ENCODE measurements at regions not wholly inside any gene's neighbourhood (a gene's known extent, or its start where the extent isn't known, plus 50 kb on each side); places are given as distances from the start of the nearest gene placed in this dataset.

- TF ChIP-seq CTCF (IDR thresholded peaks at IDR 0.05; ENCODE audit: control insufficient read depth, insufficient read depth, low read depth, low read length, missing control alignments): no peak
- no peak for DNase-seq (ENCODE audit: low read depth)
- no peak overlapping the region for H3K4me3 ChIP-seq (ENCODE audit: control insufficient read depth, low read depth, low read length)
Observed at GRCh38 chr5:10161778-10162177, 87.9 kb downstream of the ATPSCKMT start.

- H3K4me3 ChIP-seq (ENCODE audit: control insufficient read depth, low read depth, low read length): no peak overlapping the region
Observed at GRCh38 chr5:10160241-10160640, 89.4 kb downstream of the ATPSCKMT start.

GRCh38 chr5:10158886-10159285, 90.8 kb downstream of the ATPSCKMT start:
- no peak for TF ChIP-seq CTCF (IDR thresholded peaks at IDR 0.05; ENCODE audit: control insufficient read depth, insufficient read depth, low read depth, low read length, missing control alignments)
- no peak for DNase-seq (ENCODE audit: low read depth)

More at GRCh38 chr5:10160241-10160640, 89.4 kb downstream of the ATPSCKMT start:
- DNase-seq (ENCODE audit: low read depth): no peak
- TF ChIP-seq CTCF (IDR thresholded peaks at IDR 0.05; ENCODE audit: control insufficient read depth, insufficient read depth, low read depth, low read length, missing control alignments): no peak

GRCh38 chr5:10157085-10157669, 92.5 kb downstream of the ATPSCKMT start:
- DNase-seq (ENCODE audit: low read depth): no peak
- no peak overlapping the region for H3K4me3 ChIP-seq (ENCODE audit: control insufficient read depth, low read depth, low read length)
- no peak for TF ChIP-seq CTCF (IDR thresholded peaks at IDR 0.05; ENCODE audit: control insufficient read depth, insufficient read depth, low read depth, low read length, missing control alignments)

More at GRCh38 chr5:10158886-10159285, 90.8 kb downstream of the ATPSCKMT start:
- no peak overlapping the region for H3K4me3 ChIP-seq (ENCODE audit: control insufficient read depth, low read depth, low read length)

- no peak overlapping the region for H3K4me3 ChIP-seq (ENCODE audit: control insufficient read depth, low read depth, low read length)
- TF ChIP-seq CTCF (IDR thresholded peaks at IDR 0.05; ENCODE audit: control insufficient read depth, insufficient read depth, low read depth, low read length, missing control alignments): no peak
- DNase-seq (ENCODE audit: low read depth): no peak
Observed at GRCh38 chr5:10155897-10156667, 93.6 kb downstream of the ATPSCKMT start.

GRCh38 chr5:10153808-10154537, 95.7 kb downstream of the ATPSCKMT start:
- no peak overlapping the region for H3K4me3 ChIP-seq (ENCODE audit: control insufficient read depth, low read depth, low read length)
- no peak for DNase-seq (ENCODE audit: low read depth)
- TF ChIP-seq CTCF (IDR thresholded peaks at IDR 0.05; ENCODE audit: control insufficient read depth, insufficient read depth, low read depth, low read length, missing control alignments): no peak
